ENCODE measurements at regions not wholly inside any gene's neighbourhood (a gene's known extent, or its start where the extent isn't known, plus 50 kb on each side); places are given as distances from the start of the nearest gene placed in this dataset.
A peak's percentile ranks its signal among the peaks of the same experiment; 100 is the strongest.

DNA sequence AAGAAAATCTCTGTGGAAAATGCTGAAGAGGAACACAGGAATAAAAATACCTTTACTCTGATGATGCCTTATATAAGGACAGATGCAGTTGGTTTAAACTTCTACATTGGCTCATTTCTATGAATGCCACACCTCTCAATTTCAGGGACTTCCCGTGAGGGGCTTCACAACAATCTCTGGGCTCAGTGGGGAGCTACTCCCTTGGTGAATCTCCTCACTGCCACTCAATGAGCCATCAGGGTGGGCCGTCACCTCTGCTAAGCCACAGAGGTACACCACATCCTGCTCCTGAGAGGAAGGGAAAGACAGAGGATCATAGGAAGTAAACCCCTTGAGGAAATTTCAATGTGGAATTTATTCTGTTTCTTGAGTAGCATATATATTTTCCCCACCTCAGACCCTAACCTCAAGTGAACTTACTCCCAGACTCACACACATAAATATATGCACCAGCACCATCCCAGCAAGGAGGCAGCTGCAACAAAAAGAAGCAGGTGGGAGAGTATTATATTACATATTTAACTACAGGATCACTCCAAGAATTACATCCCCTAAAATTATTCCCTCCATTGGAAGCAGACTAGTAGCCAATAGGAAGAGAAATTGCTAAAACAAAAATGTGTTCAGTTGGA lies 63.3 kb upstream of the PRSS1 start:
- no peak for DNase-seq (ENCODE audit: extremely low spot score)
- CTCF ChIA-PET, result interaction anchor here (1.1 kb wide), 1 partner anchor 21 kb away, joined by 4 read pairs; no protein-coding TSS in a partner anchor
- POLR2A ChIA-PET, result no interaction called here
- no peak for TF ChIP-seq CTCF (IDR thresholded peaks at IDR 0.05; ENCODE audit: control extremely low read depth, extremely low read depth, low read depth, missing control alignments)

- CTCF ChIA-PET, result interaction anchor here (1.1 to 2.1 kb wide), 3 partner anchors 11 to 130 kb away, joined by 3 to 8 read pairs (median 4); no protein-coding TSS in a partner anchor
- TF ChIP-seq CTCF (IDR thresholded peaks at IDR 0.05; ENCODE audit: control extremely low read depth, extremely low read depth, low read depth, missing control alignments), result no peak
- POLR2A ChIA-PET, result no interaction called here
- DNase-seq (ENCODE audit: extremely low spot score), result no peak
Measured at GRCh38 chr7:142681314-142682092, 67.8 kb upstream of the PRSS1 start.

- no peak for DNase-seq (ENCODE audit: extremely low spot score)
- POLR2A ChIA-PET, result no interaction called here
- CTCF ChIA-PET, result interaction anchor here (1.1 to 3.9 kb wide), 7 partner anchors 39 to 1457 kb away, joined by 3 to 31 read pairs (median 3); no protein-coding TSS in a partner anchor
- TF ChIP-seq CTCF (IDR thresholded peaks at IDR 0.05; ENCODE audit: control extremely low read depth, extremely low read depth, low read depth, missing control alignments), result no peak
Measured at GRCh38 chr7:142671506-142671905, 77.8 kb upstream of the PRSS1 start.

DNA sequence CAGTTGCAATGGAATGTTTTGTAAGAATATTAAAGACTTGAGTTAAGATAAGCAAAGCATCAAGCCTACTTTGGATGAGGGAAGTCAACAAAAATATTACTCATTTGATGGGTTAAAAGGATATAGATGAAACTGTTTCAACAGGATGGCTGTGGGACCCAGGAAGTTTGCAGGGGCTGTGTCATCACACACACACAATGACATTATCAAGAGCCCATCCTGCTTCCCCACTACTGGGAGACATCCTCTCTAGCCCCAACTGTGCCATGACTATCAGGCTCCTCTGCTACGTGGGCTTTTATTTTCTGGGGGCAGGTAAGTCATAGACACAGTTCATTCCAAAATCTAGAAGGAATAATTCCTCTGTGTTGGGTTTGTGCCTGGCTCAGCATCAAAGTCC lies 78.8 kb upstream of the PRSS1 start:
- ChIA-PET CTCF (interaction anchor here (0.8 to 3.9 kb wide), 7 partner anchors 11 to 1458 kb away, joined by 3 to 31 read pairs (median 3); no protein-coding TSS in a partner anchor), POLR2A (no interaction called here)

GRCh38 chr7:142669074-142669654 lies 80.1 kb upstream of the PRSS1 start:
- DNase-seq (ENCODE audit: extremely low spot score), result no peak
- CTCF ChIA-PET, result interaction anchor here (1.0 to 5.6 kb wide), 10 partner anchors 10 to 141 kb away, joined by 3 to 34 read pairs (median 4); partner anchors contain the start of gene PRSS2
- POLR2A ChIA-PET, result no interaction called here
- peak; percentile 23 for TF ChIP-seq CTCF (IDR thresholded peaks at IDR 0.05; ENCODE audit: control extremely low read depth, extremely low read depth, low read depth, missing control alignments)

More for the DNA sequence above, 78.8 kb upstream of the PRSS1 start:
- TF ChIP-seq CTCF (IDR thresholded peaks at IDR 0.05; ENCODE audit: control extremely low read depth, extremely low read depth, low read depth, missing control alignments), result no peak
- DNase-seq (ENCODE audit: extremely low spot score), result no peak

DNA sequence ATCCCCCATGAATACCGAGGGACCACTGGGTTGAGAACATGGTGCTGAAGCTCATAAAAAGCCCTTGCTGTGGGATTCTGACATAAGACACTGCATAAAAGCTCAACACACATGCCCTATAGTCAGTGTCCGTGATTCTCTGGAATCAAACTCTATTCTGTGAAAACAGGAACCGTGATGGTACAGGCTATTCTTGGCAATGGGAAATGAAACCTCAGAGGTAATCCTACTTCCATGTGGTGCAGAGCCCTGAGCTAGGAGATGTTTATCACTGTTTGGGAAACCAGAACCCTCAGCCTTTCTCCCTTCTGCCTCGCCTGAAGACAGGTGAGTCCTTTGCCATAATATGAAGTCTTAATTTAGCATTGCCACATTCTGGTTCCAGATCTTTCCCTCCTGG lies 80.8 kb upstream of the PRSS1 start:
- CTCF ChIA-PET, result interaction anchor here (0.6 to 5.6 kb wide), 12 partner anchors 9 to 142 kb away, joined by 3 to 34 read pairs (median 4); partner anchors contain the start of gene PRSS2
- POLR2A ChIA-PET, result no interaction called here
- no peak for TF ChIP-seq CTCF (IDR thresholded peaks at IDR 0.05; ENCODE audit: control extremely low read depth, extremely low read depth, low read depth, missing control alignments)
- DNase-seq (ENCODE audit: extremely low spot score), result no peak
